Bronchial epithelial cell (primary cell): ENCODE measurements at regions not wholly inside any gene's neighbourhood (a gene's known extent, or its start where the extent isn't known, plus 50 kb on each side); places are given as distances from the start of the nearest gene placed in this dataset.

Experiments
- DNase-seq: peaks from one replicate; pipeline ENCODE4 v3.0.0-alpha.2; 2010; ENCODE audit warnings: low read depth
- FAIRE-seq: peaks from 2 replicates; lab custom pipeline; 2011; peaks lifted over from hg19 to GRCh38; lab: Jason Lieb, UNC
- H3K27me3 ChIP-seq: 2 replicates; pipeline ENCODE4 v1.5.1; 2011; ENCODE audit warnings: low read length; ENCODE audit not compliant: control insufficient read depth, insufficient read depth
- H3K36me3 ChIP-seq: 2 replicates; pipeline ENCODE4 v1.5.1; 2011; ENCODE audit warnings: low read length; ENCODE audit not compliant: control insufficient read depth, insufficient read depth
- H3K4me3 ChIP-seq: 2 replicates; pipeline ENCODE4 v1.5.1; 2011; ENCODE audit warnings: mild to moderate bottlenecking, low read depth, low read length, control low read depth
- TF ChIP-seq, protein P1 (sequence below): IDR thresholded peaks from 2 replicates; pipeline ENCODE4 v1.5.1; 2011; ENCODE audit warnings: mild to moderate bottlenecking, moderate library complexity, low read length, control low read depth, inconsistent platforms; ENCODE audit not compliant: insufficient read depth, severe bottlenecking

DNA sequence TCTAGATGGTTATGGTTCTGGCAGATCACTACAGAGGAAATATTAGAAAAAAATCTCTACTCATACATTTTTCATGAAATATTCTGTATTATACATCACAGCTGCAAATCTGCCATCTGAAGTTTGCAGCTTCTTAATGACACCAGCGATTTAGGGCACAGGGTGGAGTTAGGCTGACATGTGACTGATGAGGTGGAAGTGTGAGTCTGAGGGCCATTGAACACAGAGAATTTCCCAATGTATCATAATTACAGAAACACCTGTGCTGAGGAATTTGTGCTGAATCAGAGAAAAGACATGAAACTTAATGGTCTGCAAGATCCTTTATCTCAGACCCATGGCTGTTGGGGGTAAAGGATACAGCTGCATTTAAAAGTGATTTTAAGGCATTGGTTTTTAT lies 2025.6 kb upstream of the AGA start:
- no peak for FAIRE-seq
- H3K4me3 ChIP-seq, result no peak overlapping the region
- H3K36me3 ChIP-seq, result no peaks in the 10 kb centered on the region
- TF ChIP-seq, protein P1, sequence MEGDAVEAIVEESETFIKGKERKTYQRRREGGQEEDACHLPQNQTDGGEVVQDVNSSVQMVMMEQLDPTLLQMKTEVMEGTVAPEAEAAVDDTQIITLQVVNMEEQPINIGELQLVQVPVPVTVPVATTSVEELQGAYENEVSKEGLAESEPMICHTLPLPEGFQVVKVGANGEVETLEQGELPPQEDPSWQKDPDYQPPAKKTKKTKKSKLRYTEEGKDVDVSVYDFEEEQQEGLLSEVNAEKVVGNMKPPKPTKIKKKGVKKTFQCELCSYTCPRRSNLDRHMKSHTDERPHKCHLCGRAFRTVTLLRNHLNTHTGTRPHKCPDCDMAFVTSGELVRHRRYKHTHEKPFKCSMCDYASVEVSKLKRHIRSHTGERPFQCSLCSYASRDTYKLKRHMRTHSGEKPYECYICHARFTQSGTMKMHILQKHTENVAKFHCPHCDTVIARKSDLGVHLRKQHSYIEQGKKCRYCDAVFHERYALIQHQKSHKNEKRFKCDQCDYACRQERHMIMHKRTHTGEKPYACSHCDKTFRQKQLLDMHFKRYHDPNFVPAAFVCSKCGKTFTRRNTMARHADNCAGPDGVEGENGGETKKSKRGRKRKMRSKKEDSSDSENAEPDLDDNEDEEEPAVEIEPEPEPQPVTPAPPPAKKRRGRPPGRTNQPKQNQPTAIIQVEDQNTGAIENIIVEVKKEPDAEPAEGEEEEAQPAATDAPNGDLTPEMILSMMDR, result no peak
- H3K27me3 ChIP-seq, result no peaks in the 10 kb centered on the region
- no peak for DNase-seq

DNA sequence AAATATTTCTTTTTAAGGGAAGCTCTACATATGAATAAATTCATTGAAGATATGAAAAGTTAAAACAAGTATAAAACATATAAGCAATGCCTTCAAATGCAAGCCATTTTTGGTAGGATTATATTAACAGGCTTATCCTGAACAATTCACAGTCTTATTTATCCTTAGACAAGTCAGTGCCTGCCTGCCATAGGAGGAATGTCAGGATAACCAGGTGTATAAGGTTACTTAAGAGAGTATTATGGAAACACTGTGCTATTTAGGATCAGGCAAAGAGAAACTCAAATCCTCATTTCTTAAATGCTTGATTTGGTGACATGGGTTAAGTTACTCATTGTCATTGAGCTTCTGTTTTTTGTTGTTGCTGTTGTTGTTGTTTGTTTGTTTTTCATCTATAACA lies 2029.9 kb upstream of the AGA start:
- no peaks in the 10 kb centered on the region for H3K36me3 ChIP-seq
- DNase-seq, result peak; percentile 62
- FAIRE-seq, result no peak
- H3K27me3 ChIP-seq, result no peaks in the 10 kb centered on the region
- no peak overlapping the region for H3K4me3 ChIP-seq
- TF ChIP-seq, protein P1, result no peak

DNA sequence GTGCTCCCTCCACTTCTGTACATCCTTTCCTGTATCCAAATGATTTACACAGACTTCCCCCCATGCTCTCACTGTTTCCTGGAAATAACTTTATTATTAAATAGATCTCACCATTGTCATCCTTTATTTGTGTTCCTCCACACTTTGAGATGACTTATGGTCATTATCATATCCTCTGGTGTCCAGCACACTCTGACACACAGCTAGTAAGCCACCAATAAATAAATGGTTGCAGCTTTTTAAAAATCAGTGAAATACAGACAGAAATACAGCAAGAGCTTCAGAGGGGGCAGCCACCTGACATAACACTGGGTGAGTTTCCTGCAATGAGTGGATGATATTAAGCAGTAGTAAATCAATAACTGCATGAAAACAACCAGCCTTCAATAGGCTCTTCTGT lies 2036.4 kb upstream of the AGA start:
- TF ChIP-seq, protein P1, result no peak

DNA sequence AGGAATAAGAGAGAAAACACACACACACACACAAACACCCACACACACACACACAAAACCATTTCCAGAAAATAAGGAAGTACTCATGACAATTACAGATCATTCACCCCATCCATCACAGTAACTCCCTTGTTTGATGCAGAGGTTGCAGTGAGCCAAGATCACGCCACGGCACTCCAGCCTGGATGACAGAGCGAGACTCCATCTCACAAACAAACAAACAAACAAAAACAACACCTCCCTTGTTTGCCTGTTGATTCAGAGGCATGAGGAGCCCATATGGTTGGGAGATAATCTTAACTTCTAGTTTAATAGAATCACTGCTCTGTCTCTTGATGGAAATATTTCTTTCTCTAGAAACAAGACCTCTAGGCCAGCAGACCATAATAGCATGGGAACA lies 2043.5 kb upstream of the AGA start:
- DNase-seq, result no peak
- peak; percentile 47 for FAIRE-seq
- Histone ChIP-seq H3K4me3 (no peak overlapping the region), H3K36me3 (no peaks in the 10 kb centered on the region), H3K27me3 (no peaks in the 10 kb centered on the region)
- TF ChIP-seq, protein P1, result no peak

More for the DNA sequence above, 2036.4 kb upstream of the AGA start:
- no peak for FAIRE-seq
- no peaks in the 10 kb centered on the region for H3K36me3 ChIP-seq
- no peaks in the 10 kb centered on the region for H3K27me3 ChIP-seq
- H3K4me3 ChIP-seq, result no peak overlapping the region
- DNase-seq, result no peak

DNA sequence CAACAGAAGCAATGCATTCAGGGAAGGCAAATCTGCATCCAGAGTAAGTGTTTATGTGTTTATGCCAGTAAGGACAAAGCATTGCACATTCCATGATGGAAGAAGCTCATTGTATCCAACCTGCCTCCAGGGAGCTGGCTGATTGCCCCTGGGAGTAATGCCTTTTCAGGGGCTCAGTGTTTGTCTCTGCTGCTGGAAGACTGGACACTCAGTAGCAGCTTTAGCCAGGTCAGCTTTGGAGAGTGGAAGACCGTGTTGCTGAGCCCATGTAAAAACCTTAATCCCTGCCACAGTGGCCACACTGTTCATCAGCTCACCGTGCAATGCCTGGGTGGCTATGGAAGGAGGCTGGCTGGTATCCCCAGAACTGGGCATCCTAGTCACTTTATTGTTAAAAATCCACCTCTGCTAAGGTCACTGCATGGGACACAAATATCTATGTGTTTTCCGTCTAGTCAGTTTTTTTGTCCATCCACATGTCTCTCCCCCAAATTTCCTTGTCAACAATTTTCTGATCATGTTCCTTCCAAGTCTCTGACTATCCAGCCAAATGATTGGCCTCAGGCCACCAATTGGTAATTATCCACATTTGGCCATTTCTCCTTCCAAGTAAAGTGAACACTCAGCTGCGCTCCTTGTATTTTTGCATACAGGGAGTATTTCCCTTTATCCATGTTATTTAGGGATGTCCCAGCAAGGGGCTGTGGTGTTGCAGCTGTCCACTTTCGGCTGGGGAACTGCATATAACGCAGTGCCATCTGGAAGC lies 2044.5 kb upstream of the AGA start:
- no peak for DNase-seq
- TF ChIP-seq, protein P1, result no peak
- Histone ChIP-seq H3K4me3 (no peak overlapping the region), H3K27me3 (no peaks in the 10 kb centered on the region), H3K36me3 (no peaks in the 10 kb centered on the region)
- FAIRE-seq, result no peak
